Karpas-422 (cell line): ENCODE measurements at regions not wholly inside any gene's neighbourhood (a gene's known extent, or its start where the extent isn't known, plus 50 kb on each side); places are given as distances from the start of the nearest gene placed in this dataset.
"Not testable (repeated sequence)": the region's sequence is repeated elsewhere in the genome, so short reads cannot be mapped to it uniquely, and the experiment has no call there.

Source experiments
- DNase-seq: peaks from one replicate; pipeline ENCODE4 v3.0.0-alpha.2; 2015
- H2AFZ ChIP-seq: fragments of 200-600 bp; sonication (generic); 2 replicates; pipeline ENCODE4 v1.6.1; 2014; ENCODE audit warnings: antibody characterized with exemption, low read length, mixed read lengths
- H3K27ac ChIP-seq: fragments of 200-600 bp; sonication (generic); 2 replicates; pipeline ENCODE4 v1.5.1; 2014; ENCODE audit warnings: mild to moderate bottlenecking, low read length, moderate library complexity
- H3K27me3 ChIP-seq: fragments of 200-600 bp; sonication (generic); 2 replicates; pipeline ENCODE4 v1.6.1; 2014; ENCODE audit warnings: low read length, mixed read lengths
- H3K36me3 ChIP-seq: fragments of 200-600 bp; sonication (generic); 2 replicates; pipeline ENCODE4 v1.6.1; 2014; ENCODE audit warnings: low read length, mixed read lengths; ENCODE audit not compliant: insufficient read depth
- H3K4me1 ChIP-seq: fragments of 200-600 bp; sonication (generic); 2 replicates; pipeline ENCODE4 v1.6.1; 2014; ENCODE audit warnings: mild to moderate bottlenecking, low read length, mixed read lengths
- H3K4me2 ChIP-seq: fragments of 200-600 bp; sonication (generic); 2 replicates; pipeline ENCODE4 v1.6.1; 2014; ENCODE audit warnings: low read length, low read depth, mild to moderate bottlenecking; ENCODE audit not compliant: poor library complexity, severe bottlenecking
- H3K4me3 ChIP-seq: fragments of 200-600 bp; sonication (generic); 2 replicates; pipeline ENCODE4 v1.5.1; 2014; ENCODE audit warnings: mild to moderate bottlenecking, antibody characterized with exemption, low read length, mixed read lengths
- H3K79me2 ChIP-seq: fragments of 200-600 bp; sonication (generic); 2 replicates; pipeline ENCODE4 v1.6.1; 2014; ENCODE audit warnings: mild to moderate bottlenecking, low read length, mixed read lengths
- H3K9ac ChIP-seq: fragments of 200-600 bp; sonication (generic); 2 replicates; pipeline ENCODE4 v1.6.0; 2014; ENCODE audit warnings: low read length
- H3K9me2 ChIP-seq: fragments of 200-600 bp; sonication (generic), shearing (Covaris generic); replicated peaks from 2 replicates; pipeline ENCODE4 v1.6.0; 2014; ENCODE audit warnings: mild to moderate bottlenecking, low read length, moderate library complexity; ENCODE audit not compliant: insufficient read depth
- H3K9me3 ChIP-seq: fragments of 300-700, 200-600 bp; sonication (generic); 2 replicates; pipeline ENCODE4 v1.6.1; 2014; ENCODE audit warnings: low read length, mixed read lengths
- H4K20me1 ChIP-seq: fragments of 200-600 bp; sonication (generic); 2 replicates; pipeline ENCODE4 v1.6.1; 2014; ENCODE audit warnings: mild to moderate bottlenecking, antibody characterized with exemption, low read length, low read depth; ENCODE audit not compliant: insufficient read depth

GRCh38 chr6:44023586-44024454, 103.4 kb downstream of the MRPL14 start:
- Histone ChIP-seq H3K4me3 (no peak overlapping the region), H3K27ac (no peak overlapping the region), H2AFZ (no peak overlapping the region), H3K9me2 (no peaks in the 10 kb centered on the region), H3K4me2 (no peak overlapping the region), H3K79me2 (no peaks in the 10 kb centered on the region), H4K20me1 (no peaks in the 10 kb centered on the region), H3K9ac (no peak overlapping the region), H3K9me3 (no peaks in the 10 kb centered on the region), H3K36me3 (no peaks in the 10 kb centered on the region), H3K4me1 (no peaks in the 10 kb centered on the region), H3K27me3 (no peaks in the 10 kb centered on the region)
- no peak for DNase-seq

GRCh38 chr6:44022671-44023352, 104.4 kb downstream of the MRPL14 start:
- Histone ChIP-seq H3K9me2 (no peaks in the 10 kb centered on the region), H4K20me1 (no peaks in the 10 kb centered on the region), H3K36me3 (no peaks in the 10 kb centered on the region), H3K4me3 (no peak overlapping the region), H3K27ac (no peak overlapping the region), H3K27me3 (no peaks in the 10 kb centered on the region), H3K4me1 (no peaks in the 10 kb centered on the region), H3K79me2 (no peaks in the 10 kb centered on the region), H3K9ac (no peak overlapping the region), H3K9me3 (no peaks in the 10 kb centered on the region), H2AFZ (no peak overlapping the region), H3K4me2 (no peak overlapping the region)
- no peak for DNase-seq

- Histone ChIP-seq H3K9ac (no peak overlapping the region), H2AFZ (no peak overlapping the region), H3K27ac (no peak overlapping the region)
These were observed 105.0 kb downstream of the MRPL14 start for GRCh38 chr6:44022296-44022661.

GRCh38 chr6:44021589-44022295, 105.5 kb downstream of the MRPL14 start:
- DNase-seq, result no peak
- Histone ChIP-seq H3K4me2 (no peak overlapping the region), H3K9me3 (no peaks in the 10 kb centered on the region), H4K20me1 (no peaks in the 10 kb centered on the region), H3K9ac (no peak overlapping the region), H3K36me3 (no peaks in the 10 kb centered on the region), H3K4me1 (no peaks in the 10 kb centered on the region), H2AFZ (no peak overlapping the region), H3K27me3 (no peaks in the 10 kb centered on the region), H3K9me2 (no peaks in the 10 kb centered on the region), H3K27ac (no peak overlapping the region), H3K79me2 (no peaks in the 10 kb centered on the region), H3K4me3 (no peak overlapping the region)

More at GRCh38 chr6:44022296-44022661, 105.0 kb downstream of the MRPL14 start:
- Histone ChIP-seq H4K20me1 (no peaks in the 10 kb centered on the region), H3K4me2 (no peak overlapping the region), H3K79me2 (no peaks in the 10 kb centered on the region), H3K36me3 (no peaks in the 10 kb centered on the region), H3K27me3 (no peaks in the 10 kb centered on the region), H3K4me1 (no peaks in the 10 kb centered on the region), H3K9me2 (no peaks in the 10 kb centered on the region), H3K9me3 (no peaks in the 10 kb centered on the region), H3K4me3 (no peak overlapping the region)
- no peak for DNase-seq

- no peaks in the 10 kb centered on the region for H3K4me1 ChIP-seq
- H3K9ac ChIP-seq, result no peak overlapping the region
- no peaks in the 10 kb centered on the region for H3K9me3 ChIP-seq
- H3K9me2 ChIP-seq, result no peaks in the 10 kb centered on the region
- DNase-seq, result no peak
- no peaks in the 10 kb centered on the region for H3K36me3 ChIP-seq
- no peak overlapping the region for H3K27ac ChIP-seq
- no peaks in the 10 kb centered on the region for H3K79me2 ChIP-seq
- no peak overlapping the region for H3K4me3 ChIP-seq
- H4K20me1 ChIP-seq, result no peaks in the 10 kb centered on the region
- H3K27me3 ChIP-seq, result no peaks in the 10 kb centered on the region
- H3K4me2 ChIP-seq, result no peak overlapping the region
- no peak overlapping the region for H2AFZ ChIP-seq
These were observed 106.4 kb downstream of the MRPL14 start for GRCh38 chr6:44020664-44021425.

GRCh38 chr6:44020148-44020547, 107.1 kb downstream of the MRPL14 start:
- Histone ChIP-seq H3K9me2 (no peaks in the 10 kb centered on the region), H3K9ac (no peak overlapping the region), H3K27ac (no peak overlapping the region), H4K20me1 (no peaks in the 10 kb centered on the region), H3K79me2 (no peaks in the 10 kb centered on the region), H2AFZ (no peak overlapping the region), H3K4me1 (no peaks in the 10 kb centered on the region), H3K4me3 (no peak overlapping the region), H3K27me3 (no peaks in the 10 kb centered on the region), H3K9me3 (no peaks in the 10 kb centered on the region), H3K36me3 (no peaks in the 10 kb centered on the region), H3K4me2 (no peak overlapping the region)
- DNase-seq, result no peak

- not testable (repeated sequence) for H3K9ac ChIP-seq, H3K4me3 ChIP-seq, H4K20me1 ChIP-seq, H3K4me1 ChIP-seq, H3K9me3 ChIP-seq, H3K27ac ChIP-seq, H3K79me2 ChIP-seq, H3K4me2 ChIP-seq, DNase-seq, H3K36me3 ChIP-seq, H2AFZ ChIP-seq, H3K27me3 ChIP-seq, H3K9me2 ChIP-seq
These were observed 109.9 kb downstream of the MRPL14 start for GRCh38 chr6:44017307-44017706.
